B cell (primary cell): ENCODE measurements at regions not wholly inside any gene's neighbourhood (a gene's known extent, or its start where the extent isn't known, plus 50 kb on each side); places are given as distances from the start of the nearest gene placed in this dataset.

ENCODE experiments used
- EZH2 ChIP-seq: IDR thresholded peaks from 2 replicates; pipeline ENCODE4 v1.6.1; 2012; ENCODE audit warnings: borderline replicate concordance, low read depth, mild to moderate bottlenecking, moderate library complexity, low read length; ENCODE audit not compliant: insufficient read depth, poor library complexity, severe bottlenecking
- TF ChIP-seq, protein P1 (sequence below): fragments of 200-600 bp; IDR thresholded peaks from one replicate; pipeline ENCODE4 v1.8.0; 2022; ENCODE audit warnings: antibody characterized with exemption, mild to moderate bottlenecking

DNA sequence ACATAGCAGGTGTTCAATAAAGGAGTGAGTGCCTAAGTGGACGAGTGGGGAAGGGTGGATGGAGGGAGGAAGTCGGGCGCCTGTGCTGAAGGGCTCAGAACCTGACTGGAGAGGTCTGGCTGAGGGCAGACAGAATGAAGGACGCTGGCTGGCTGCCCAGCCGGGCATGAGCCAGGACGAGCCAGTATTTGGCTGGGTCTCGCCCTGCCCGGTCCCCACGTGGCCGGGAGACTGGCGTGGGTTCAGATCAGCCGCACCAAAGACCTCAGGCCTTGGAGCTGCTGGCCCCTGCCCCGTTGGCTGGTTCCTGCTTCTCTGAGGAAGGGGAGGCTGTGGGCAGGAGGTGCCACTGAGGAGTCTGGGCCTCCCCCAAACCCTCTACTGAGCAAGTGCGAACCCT, 79.8 kb downstream of the ENGASE start:
- TF ChIP-seq, protein P1, sequence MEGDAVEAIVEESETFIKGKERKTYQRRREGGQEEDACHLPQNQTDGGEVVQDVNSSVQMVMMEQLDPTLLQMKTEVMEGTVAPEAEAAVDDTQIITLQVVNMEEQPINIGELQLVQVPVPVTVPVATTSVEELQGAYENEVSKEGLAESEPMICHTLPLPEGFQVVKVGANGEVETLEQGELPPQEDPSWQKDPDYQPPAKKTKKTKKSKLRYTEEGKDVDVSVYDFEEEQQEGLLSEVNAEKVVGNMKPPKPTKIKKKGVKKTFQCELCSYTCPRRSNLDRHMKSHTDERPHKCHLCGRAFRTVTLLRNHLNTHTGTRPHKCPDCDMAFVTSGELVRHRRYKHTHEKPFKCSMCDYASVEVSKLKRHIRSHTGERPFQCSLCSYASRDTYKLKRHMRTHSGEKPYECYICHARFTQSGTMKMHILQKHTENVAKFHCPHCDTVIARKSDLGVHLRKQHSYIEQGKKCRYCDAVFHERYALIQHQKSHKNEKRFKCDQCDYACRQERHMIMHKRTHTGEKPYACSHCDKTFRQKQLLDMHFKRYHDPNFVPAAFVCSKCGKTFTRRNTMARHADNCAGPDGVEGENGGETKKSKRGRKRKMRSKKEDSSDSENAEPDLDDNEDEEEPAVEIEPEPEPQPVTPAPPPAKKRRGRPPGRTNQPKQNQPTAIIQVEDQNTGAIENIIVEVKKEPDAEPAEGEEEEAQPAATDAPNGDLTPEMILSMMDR: no peak
- TF ChIP-seq EZH2: no peak
